HS-27A (cell line): ENCODE measurements at regions not wholly inside any gene's neighbourhood (a gene's known extent, or its start where the extent isn't known, plus 50 kb on each side); places are given as distances from the start of the nearest gene placed in this dataset.

ENCODE experiments used
- DNase-seq: peaks from one replicate; pipeline ENCODE4 v3.0.0-alpha.2; 2012; ENCODE audit warnings: low read depth, missing footprints

GRCh38 chr10:21326594-21327288 is 198.7 kb downstream of the SKIDA1 start:
- DNase-seq, result no peak

DNA sequence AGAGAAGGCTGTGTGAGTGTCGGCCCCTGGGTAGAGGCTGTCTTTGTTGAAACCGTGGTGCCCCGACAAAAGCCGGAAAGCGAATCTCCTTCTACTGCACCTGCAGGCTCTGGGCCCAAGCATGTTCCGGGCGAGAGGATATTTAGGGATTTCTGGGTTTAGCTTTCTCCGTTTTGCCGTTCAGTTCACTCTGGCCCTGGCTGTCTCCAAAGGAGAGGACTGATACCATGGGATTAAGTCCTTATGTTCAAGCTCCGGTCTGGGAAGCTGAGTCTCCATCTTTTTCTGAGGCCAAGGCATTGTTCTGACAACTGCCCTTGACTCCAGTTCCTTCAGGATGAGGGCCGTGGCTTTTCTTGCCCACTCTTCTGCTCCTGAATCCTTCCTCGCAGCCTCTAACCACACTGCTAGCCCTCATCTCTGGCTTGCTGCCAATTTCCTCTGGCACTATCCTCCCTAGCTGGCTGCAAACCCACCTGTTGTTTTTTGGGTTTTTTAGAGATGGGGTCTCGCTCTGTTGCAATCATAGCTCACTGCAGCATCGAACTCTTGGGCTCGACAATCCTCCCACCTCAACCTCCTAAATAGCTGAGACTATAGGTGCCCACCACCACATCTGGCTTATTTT is 206.8 kb downstream of the SKIDA1 start:
- no peak for DNase-seq

DNA sequence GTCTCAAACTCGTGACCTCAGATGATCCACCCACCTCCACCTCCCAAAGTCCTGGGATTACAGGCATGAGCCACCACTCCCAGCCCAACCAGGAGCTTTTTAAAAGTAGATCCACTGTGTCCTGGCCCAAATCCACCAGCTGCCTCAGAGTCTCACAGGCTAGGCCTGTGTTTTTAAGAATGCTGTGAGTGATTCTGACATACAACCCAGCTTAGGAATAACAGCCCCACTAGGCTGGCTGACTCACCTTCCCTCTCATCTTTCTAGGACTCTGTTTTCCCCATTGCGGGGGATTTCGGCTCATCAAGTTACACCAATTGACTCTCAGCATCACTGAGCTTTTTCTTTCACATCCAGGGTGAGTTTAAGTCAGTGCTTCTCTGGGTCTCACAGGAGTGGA is 207.6 kb downstream of the SKIDA1 start:
- DNase-seq, result no peak

- DNase-seq, result no peak
Measured at GRCh38 chr10:21315645-21316220, 209.7 kb downstream of the SKIDA1 start.

- DNase-seq, result no peak
Measured at GRCh38 chr10:21314906-21315644, 210.4 kb downstream of the SKIDA1 start.

- DNase-seq, result no peak
Measured at GRCh38 chr10:21314111-21314626, 211.3 kb downstream of the SKIDA1 start.

DNA sequence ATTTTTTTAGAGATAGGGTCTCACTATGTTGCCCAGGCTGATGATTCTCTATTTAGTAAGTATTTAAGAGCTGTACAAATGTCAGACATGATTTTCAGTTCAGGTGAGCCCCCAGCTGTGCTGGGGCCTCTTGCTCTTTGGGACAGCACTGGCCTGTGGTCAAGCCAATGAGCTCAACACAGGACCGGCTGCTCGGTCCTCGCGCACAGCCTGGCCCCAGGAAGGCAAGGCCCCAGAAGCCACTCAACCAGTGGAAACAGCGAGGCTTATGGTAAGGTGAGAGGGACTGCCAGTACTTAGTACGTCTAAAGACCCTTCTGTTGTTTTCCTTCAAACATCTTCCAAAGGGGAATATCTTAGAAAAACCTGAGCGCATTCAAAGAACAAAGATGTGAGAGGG is 211.8 kb downstream of the SKIDA1 start:
- no peak for DNase-seq

- DNase-seq, result no peak
Measured at GRCh38 chr10:21311426-21311825, 214.1 kb downstream of the SKIDA1 start.

DNA sequence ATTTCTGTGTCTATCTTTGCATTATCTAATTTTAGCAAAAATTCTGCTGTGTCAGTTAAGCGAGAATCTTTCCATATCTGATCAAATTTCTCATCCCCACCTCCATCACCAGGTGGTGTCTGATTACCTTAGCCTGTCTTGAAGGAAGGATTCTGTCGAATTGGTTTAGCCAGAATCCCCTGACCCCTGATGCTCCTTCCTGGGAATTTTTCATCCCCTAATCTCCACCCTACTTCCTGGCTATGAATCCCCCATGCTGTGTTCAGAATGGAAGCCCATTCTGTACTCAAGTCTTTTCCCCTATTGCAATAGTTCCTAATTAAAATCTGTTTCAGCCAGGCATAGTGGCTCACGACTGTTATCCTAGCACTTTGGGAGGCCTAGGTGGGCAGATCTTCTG is 216.1 kb downstream of the SKIDA1 start:
- no peak for DNase-seq

DNA sequence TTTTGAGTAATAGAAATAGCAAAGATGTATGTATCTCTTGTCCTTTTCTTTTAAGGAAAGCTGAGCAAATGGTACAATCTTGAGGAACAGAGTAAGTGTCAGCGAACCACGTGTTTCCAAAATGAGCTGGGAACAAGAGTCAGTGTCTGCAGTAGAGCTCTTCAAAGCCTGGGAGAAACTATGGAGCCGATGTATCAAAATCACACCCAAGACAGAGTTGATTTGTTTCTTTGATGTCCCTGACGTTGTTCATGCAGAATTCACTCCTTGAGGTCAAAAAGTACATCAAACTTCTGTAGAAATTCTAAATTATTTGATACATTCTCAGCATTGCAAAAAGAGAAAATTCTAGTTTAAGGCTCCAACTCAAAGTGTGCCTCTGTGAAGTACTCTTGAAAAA is 216.5 kb downstream of the SKIDA1 start:
- no peak for DNase-seq

- no peak for DNase-seq
Measured at GRCh38 chr10:21308018-21308417, 217.5 kb downstream of the SKIDA1 start.

DNA sequence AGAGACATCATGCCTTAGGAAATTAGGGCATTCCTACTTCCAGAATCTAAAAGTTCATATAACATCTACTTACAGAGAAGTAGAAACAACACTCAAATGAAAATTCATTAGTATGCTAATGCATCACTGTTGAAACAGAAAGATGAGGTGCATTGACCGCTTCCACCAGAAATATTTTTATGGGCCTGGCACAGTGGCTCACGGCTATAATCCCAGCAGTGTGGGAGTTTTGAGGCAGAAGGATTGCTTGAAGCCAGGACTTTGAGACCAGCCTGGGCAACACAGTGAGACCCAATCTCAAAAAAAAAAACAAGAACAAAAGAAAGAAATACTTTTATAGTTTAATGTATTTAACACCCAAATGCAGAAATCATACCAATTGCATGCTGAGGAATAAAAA is 220.9 kb downstream of the SKIDA1 start:
- no peak for DNase-seq

DNA sequence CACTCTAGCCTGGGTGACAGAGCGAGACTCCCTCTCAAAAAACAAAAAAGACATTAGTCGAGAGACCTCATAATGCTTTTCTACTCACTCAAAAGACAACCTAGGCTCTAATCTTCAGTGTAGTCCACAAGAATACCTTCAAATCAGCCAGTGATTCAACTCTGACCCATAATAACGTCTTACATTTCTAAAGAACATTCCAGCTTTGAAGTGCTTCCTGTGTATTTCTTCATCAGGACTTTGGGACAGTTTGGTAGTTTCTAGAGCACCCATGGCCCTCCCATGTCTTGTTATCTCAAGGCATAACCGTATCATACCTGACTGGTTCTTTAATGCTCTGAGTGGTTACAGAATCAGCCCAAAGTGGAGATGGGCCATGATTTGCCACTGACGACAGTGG is 221.3 kb downstream of the SKIDA1 start:
- no peak for DNase-seq

DNA sequence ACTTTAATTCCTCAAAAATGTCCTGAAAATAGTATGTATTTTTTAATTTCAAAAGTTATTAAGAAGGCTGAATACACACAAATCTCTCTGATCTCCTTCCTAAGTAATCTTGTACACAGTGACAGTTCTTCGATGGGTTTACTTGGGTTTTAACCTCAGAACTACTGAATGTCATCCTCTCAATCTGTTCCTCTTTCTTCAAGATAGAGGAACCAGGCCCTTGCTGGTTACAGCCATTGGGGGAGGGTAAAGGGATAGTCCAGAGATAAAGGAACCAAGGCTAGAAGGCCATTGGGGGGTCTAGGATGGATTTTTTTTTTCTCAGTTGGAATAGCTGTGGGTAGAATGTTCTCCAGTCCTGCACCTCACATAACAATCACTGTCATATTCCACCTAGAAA is 224.9 kb downstream of the SKIDA1 start:
- DNase-seq, result no peak

DNA sequence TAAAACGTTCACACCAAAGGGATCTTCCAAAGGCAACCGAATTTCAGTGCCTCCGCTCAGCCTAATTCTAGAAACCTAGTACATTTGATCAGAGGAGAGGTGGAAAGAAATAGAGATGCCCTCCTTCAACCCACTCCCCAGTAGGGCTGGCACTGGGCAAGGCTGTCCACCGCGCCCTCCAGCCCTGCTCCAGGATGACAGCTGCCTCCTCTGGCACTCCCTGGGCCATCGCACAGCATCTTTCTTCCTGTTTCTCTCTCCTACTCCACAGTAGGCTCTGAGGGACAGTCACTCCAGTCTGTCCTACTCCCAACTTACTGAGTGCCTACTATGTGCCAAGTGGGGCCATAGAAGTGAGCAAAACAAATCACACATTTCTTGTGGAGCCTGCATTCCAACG is 226.2 kb downstream of the SKIDA1 start:
- DNase-seq, result no peak

DNA sequence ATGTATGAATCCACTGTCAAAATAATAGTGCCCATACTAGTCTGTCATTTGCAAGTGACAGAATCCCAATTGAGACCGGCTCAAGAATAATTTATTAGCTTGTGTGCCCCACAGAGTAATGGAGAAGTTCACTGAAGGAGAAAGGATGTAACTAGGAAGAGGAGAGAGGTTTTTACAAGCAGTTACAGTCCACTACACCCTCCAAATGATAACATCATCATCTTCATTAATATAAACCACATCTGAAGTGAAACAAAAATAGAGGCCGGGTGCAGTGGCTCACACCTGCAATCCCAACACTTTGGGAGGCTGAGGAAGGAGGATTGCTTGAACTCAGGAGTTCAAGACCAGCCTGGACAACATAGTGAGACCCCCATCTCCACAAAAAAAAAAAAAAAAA is 226.8 kb downstream of the SKIDA1 start:
- DNase-seq, result no peak

- DNase-seq, result no peak
Measured at GRCh38 chr10:21297603-21298383, 227.7 kb downstream of the SKIDA1 start.

DNA sequence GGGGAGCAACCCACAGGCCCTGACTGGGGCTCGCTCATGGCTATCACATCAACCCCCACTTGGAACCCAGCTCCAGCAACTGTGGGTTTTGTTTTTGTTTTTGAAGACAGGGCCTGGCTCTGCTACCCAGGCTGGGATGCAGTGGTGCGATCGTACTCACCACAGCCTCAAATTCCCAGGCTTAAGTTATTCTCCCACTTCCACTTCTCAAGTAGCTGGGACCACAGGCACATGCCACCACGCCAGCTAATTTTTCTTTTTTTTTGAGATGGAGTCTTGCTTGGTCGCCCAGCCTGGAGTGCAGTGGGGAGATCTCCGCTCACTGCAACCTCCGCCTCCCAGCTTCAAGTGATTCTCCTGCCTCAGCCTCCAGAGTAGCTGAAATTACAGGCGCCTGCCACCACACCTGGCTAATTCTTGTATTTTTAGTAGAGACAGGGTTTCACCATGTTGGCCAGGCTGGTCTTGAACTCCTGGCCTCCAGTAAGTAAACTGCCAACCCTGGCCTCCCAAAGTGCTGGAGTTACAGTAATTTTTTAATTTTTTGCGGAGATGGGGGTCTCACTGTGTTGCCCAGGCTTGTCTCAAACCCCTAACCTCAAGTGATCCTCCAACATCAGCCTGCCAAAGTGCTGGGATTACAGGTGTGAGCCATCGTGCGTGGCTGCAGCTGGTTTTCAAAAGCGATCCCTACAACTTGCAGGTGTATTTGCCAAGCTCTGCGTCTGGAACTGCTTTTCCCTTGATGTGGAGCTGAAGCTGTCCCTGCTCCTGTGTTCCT is 228.7 kb downstream of the SKIDA1 start:
- no peak for DNase-seq

DNA sequence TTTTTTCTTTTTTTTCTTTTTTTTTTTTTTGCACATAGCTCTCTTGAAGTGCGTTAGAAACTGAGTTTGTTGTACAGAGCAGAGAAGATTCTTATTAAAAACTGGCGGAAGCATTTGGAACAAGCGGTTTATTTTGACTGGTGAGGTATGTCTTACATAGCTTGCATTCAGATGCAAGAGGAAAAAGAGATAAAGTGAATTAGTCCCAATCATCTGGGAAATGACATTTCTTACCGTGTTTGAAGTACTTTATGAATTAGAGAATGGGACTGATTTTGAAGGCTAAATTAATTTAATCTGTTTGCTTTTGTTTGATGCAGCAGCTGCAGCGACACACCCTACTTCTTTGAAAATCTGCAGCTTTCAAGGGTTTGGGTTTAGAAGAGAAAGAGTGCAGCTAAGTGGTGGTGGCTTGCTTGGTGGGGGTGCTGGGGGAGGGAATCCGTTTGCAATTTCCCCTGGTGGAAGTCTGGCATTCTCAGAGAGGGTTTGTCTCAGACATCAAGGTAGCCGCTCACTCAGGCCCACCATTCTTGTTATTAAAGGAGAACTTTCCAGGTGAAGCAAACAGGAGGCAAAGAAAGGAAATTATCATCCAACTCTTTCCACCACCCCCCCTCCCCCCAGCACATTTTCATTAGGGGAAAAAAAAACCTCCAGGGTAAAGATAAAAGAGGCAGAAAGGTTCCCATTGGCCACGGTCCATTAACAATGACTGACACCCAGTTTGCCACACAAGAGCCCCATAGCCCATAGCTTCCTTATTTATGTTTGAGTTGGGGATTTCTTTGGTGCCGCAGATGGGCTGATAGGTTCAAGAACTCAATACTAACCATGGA is 231.7 kb downstream of the SKIDA1 start:
- no peak for DNase-seq
